ENCODE measurements at regions not wholly inside any gene's neighbourhood (a gene's known extent, or its start where the extent isn't known, plus 50 kb on each side); places are given as distances from the start of the nearest gene placed in this dataset.

GRCh38 chr3:170760174-170760526, 109.8 kb downstream of the RPL22L1 start:
- no peak for DNase-seq
- in situ Hi-C loops (cut with MboI; ENCODE audit: low pct_unique_long_range_greater_than_20kb, low sequenced_read_pairs): no loop called here

GRCh38 chr3:170759511-170760173, 110.4 kb downstream of the RPL22L1 start:
- DNase-seq: no peak
- in situ Hi-C loops (cut with MboI; ENCODE audit: low pct_unique_long_range_greater_than_20kb, low sequenced_read_pairs): no loop called here

- in situ Hi-C loops (cut with MboI; ENCODE audit: low pct_unique_long_range_greater_than_20kb, low sequenced_read_pairs): no loop called here
- no peak for DNase-seq
Observed at GRCh38 chr3:170757038-170757437, 113.0 kb downstream of the RPL22L1 start.

- in situ Hi-C loops (cut with MboI; ENCODE audit: low pct_unique_long_range_greater_than_20kb, low sequenced_read_pairs): no loop called here
- no peak for DNase-seq
Observed at GRCh38 chr3:170754311-170754693, 115.7 kb downstream of the RPL22L1 start.

- no peak for DNase-seq
- in situ Hi-C loops (cut with MboI; ENCODE audit: low pct_unique_long_range_greater_than_20kb, low sequenced_read_pairs): no loop called here
Observed at GRCh38 chr3:170753421-170754310, 116.3 kb downstream of the RPL22L1 start.

GRCh38 chr3:170752571-170753155, 117.3 kb downstream of the RPL22L1 start:
- no peak for DNase-seq
- in situ Hi-C loops (cut with MboI; ENCODE audit: low pct_unique_long_range_greater_than_20kb, low sequenced_read_pairs): no loop called here

- DNase-seq: no peak
- in situ Hi-C loops (cut with MboI; ENCODE audit: low pct_unique_long_range_greater_than_20kb, low sequenced_read_pairs): no loop called here
Observed at GRCh38 chr3:170751899-170752293, 118.1 kb downstream of the RPL22L1 start.

GRCh38 chr3:170751083-170751898, 118.7 kb downstream of the RPL22L1 start:
- DNase-seq: no peak
- in situ Hi-C loops (cut with MboI; ENCODE audit: low pct_unique_long_range_greater_than_20kb, low sequenced_read_pairs): no loop called here

GRCh38 chr3:170750478-170750830, 119.5 kb downstream of the RPL22L1 start:
- DNase-seq: no peak
- in situ Hi-C loops (cut with MboI; ENCODE audit: low pct_unique_long_range_greater_than_20kb, low sequenced_read_pairs): no loop called here

GRCh38 chr3:170749765-170750477, 120.1 kb downstream of the RPL22L1 start:
- no peak for DNase-seq
- in situ Hi-C loops (cut with MboI; ENCODE audit: low pct_unique_long_range_greater_than_20kb, low sequenced_read_pairs): no loop called here

- in situ Hi-C loops (cut with MboI; ENCODE audit: low pct_unique_long_range_greater_than_20kb, low sequenced_read_pairs): no loop called here
- no peak for DNase-seq
Observed at GRCh38 chr3:170749185-170749584, 120.8 kb downstream of the RPL22L1 start.

- in situ Hi-C loops (cut with MboI; ENCODE audit: low pct_unique_long_range_greater_than_20kb, low sequenced_read_pairs): no loop called here
- DNase-seq: no peak
Observed at GRCh38 chr3:170746175-170746942, 123.6 kb downstream of the RPL22L1 start.

GRCh38 chr3:170745211-170745718, 124.7 kb downstream of the RPL22L1 start:
- in situ Hi-C loops (cut with MboI; ENCODE audit: low pct_unique_long_range_greater_than_20kb, low sequenced_read_pairs): no loop called here

GRCh38 chr3:170741756-170742529, 128.1 kb downstream of the RPL22L1 start:
- in situ Hi-C loops (cut with MboI; ENCODE audit: low pct_unique_long_range_greater_than_20kb, low sequenced_read_pairs): no loop called here
- no peak for DNase-seq

More at GRCh38 chr3:170745211-170745718, 124.7 kb downstream of the RPL22L1 start:
- DNase-seq: no peak

- no peak for DNase-seq
- in situ Hi-C loops (cut with MboI; ENCODE audit: low pct_unique_long_range_greater_than_20kb, low sequenced_read_pairs): no loop called here
Observed at GRCh38 chr3:170740726-170741591, 129.0 kb downstream of the RPL22L1 start.

GRCh38 chr3:170740285-170740684, 129.7 kb downstream of the RPL22L1 start:
- in situ Hi-C loops (cut with MboI; ENCODE audit: low pct_unique_long_range_greater_than_20kb, low sequenced_read_pairs): no loop called here
- DNase-seq: no peak

All from KBM-7 (cell line).